ENCODE measurements at regions not wholly inside any gene's neighbourhood (a gene's known extent, or its start where the extent isn't known, plus 50 kb on each side); places are given as distances from the start of the nearest gene placed in this dataset.

DNA sequence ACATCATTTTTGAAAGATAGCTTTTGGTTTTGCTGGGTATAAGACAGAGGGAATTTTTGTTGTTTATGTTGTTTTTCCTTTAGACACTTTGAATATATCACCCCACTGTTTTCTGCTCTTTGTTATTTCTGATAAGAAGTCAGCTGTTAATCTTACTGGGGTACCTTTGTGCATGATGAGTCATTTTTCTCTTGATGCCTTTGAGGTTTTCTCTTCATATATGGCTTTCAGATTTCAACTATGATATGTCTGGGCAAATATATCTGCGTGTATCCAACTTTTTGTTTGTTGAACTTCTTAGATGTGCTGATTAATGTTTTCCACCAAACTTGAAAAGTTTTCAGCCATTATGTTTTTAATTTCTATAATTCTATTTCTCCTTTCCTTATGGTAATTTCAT lies 208.6 kb upstream of the TMEM72 start:
- no peak overlapping the region for H2AFZ ChIP-seq (ENCODE audit: low read depth, low read length, severe bottlenecking)
- H3K9me3 ChIP-seq (ENCODE audit: insufficient read depth, low read length): no peaks in the 10 kb centered on the region
- H3K27me3 ChIP-seq (ENCODE audit: low read length): no peaks in the 10 kb centered on the region
- no peak overlapping the region for H3K9ac ChIP-seq (ENCODE audit: low read length)
- no peak overlapping the region for H3K27ac ChIP-seq (ENCODE audit: low read depth, low read length)
- H3F3A ChIP-seq (ENCODE audit: insufficient read depth): no peaks in the 10 kb centered on the region
- no peaks in the 10 kb centered on the region for H3K9me2 ChIP-seq (replicated peaks; ENCODE audit: insufficient read depth, low read length)
- H3K4me2 ChIP-seq (ENCODE audit: low read depth, low read length, poor library complexity, severe bottlenecking): no peak overlapping the region
- no peak overlapping the region for H3K4me3 ChIP-seq (ENCODE audit: insufficient read depth, low read length, poor library complexity, severe bottlenecking)
- H4K20me1 ChIP-seq (ENCODE audit: low read depth, low read length): no peaks in the 10 kb centered on the region
- H3K79me2 ChIP-seq (ENCODE audit: insufficient read depth, low read length): no peaks in the 10 kb centered on the region
- no peaks in the 10 kb centered on the region for H3K36me3 ChIP-seq (ENCODE audit: low read length)
- TF ChIP-seq EZH2phosphoT487 (conservative IDR thresholded peaks at IDR 0.05; ENCODE audit: low read length): no peak
- TF ChIP-seq, protein P1, sequence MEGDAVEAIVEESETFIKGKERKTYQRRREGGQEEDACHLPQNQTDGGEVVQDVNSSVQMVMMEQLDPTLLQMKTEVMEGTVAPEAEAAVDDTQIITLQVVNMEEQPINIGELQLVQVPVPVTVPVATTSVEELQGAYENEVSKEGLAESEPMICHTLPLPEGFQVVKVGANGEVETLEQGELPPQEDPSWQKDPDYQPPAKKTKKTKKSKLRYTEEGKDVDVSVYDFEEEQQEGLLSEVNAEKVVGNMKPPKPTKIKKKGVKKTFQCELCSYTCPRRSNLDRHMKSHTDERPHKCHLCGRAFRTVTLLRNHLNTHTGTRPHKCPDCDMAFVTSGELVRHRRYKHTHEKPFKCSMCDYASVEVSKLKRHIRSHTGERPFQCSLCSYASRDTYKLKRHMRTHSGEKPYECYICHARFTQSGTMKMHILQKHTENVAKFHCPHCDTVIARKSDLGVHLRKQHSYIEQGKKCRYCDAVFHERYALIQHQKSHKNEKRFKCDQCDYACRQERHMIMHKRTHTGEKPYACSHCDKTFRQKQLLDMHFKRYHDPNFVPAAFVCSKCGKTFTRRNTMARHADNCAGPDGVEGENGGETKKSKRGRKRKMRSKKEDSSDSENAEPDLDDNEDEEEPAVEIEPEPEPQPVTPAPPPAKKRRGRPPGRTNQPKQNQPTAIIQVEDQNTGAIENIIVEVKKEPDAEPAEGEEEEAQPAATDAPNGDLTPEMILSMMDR (IDR thresholded peaks at IDR 0.05; ENCODE audit: insufficient read depth, low read length, poor library complexity, severe bottlenecking): no peak

DNA sequence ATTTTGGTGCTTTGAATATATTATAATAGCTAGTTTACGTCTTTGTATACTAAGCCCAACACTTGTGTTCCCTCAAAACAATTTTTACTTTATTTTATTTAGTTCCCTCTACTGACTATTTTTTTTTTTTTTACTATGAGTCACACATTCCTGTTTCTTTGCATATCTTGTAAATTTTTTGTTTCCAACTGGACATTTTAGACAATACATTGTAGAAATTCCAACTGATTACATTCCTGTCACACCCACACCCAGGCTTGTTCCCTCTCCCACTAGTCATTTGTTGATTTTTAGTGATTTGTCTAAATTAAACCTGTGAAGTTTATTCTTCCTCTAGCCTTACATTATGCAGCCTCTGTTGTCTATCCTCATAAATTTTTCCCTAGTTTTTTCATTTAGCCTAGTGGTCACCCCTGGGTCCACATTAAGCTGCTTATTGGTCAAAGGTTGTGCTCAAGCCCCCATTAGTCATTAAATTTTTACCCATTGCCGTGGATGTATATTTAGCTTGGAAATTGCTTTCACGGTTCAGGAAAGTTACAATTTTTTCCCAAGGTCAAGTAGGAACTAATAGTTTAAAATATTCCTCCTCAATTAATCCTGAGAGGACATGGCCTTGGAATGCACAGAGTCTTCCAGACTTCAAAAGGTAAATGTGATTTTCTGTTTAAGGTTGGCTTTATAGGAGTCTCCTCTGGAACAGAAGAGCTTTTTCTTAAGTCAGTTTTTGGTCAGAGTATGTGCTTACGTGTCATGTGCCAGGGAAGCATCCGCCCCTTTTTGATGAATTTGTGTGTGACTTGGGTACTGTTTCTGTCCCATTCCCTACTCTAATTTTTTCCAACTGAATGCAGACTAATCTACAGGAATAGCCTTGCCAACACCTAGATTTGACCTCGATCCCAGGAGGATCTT lies 207.6 kb upstream of the TMEM72 start:
- no peaks in the 10 kb centered on the region for H3K9me2 ChIP-seq (replicated peaks; ENCODE audit: insufficient read depth, low read length)
- no peaks in the 10 kb centered on the region for H4K20me1 ChIP-seq (ENCODE audit: low read depth, low read length)
- no peaks in the 10 kb centered on the region for H3K36me3 ChIP-seq (ENCODE audit: low read length)
- no peak overlapping the region for H3K4me2 ChIP-seq (ENCODE audit: low read depth, low read length, poor library complexity, severe bottlenecking)
- no peaks in the 10 kb centered on the region for H3K27me3 ChIP-seq (ENCODE audit: low read length)
- H3K9ac ChIP-seq (ENCODE audit: low read length): no peak overlapping the region
- no peaks in the 10 kb centered on the region for H3K9me3 ChIP-seq (ENCODE audit: insufficient read depth, low read length)
- H3K79me2 ChIP-seq (ENCODE audit: insufficient read depth, low read length): no peaks in the 10 kb centered on the region
- H3F3A ChIP-seq (ENCODE audit: insufficient read depth): no peaks in the 10 kb centered on the region
- H2AFZ ChIP-seq (ENCODE audit: low read depth, low read length, severe bottlenecking): no peak overlapping the region
- H3K27ac ChIP-seq (ENCODE audit: low read depth, low read length): no peak overlapping the region
- TF ChIP-seq, protein P1 (IDR thresholded peaks at IDR 0.05; ENCODE audit: insufficient read depth, low read length, poor library complexity, severe bottlenecking): no peak
- no peak for TF ChIP-seq EZH2phosphoT487 (conservative IDR thresholded peaks at IDR 0.05; ENCODE audit: low read length)
- H3K4me3 ChIP-seq (ENCODE audit: insufficient read depth, low read length, poor library complexity, severe bottlenecking): no peak overlapping the region

DNA sequence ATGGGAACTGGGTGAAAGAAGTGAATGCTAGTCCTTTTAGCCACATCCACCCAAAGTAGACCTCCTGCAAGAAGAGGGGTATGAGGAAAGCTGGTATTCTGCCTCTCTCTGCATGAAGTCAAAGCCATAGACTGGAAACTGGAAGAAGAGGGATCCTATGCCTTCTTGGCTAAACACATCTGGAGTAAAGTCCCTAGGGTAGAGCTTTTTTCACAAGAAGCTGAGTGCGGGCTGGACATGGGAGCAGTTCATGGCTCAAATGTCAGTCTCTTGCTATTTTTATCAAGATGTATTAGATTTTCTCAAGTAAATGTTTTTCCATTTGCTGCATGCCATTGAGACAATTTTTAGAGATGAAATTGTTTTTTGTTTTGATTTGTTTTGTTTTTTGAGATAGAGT lies 206.5 kb upstream of the TMEM72 start:
- no peak for TF ChIP-seq EZH2phosphoT487 (conservative IDR thresholded peaks at IDR 0.05; ENCODE audit: low read length)
- TF ChIP-seq, protein P1 (IDR thresholded peaks at IDR 0.05; ENCODE audit: insufficient read depth, low read length, poor library complexity, severe bottlenecking): no peak
- Histone ChIP-seq H3K4me2 (ENCODE audit: low read depth, low read length, poor library complexity, severe bottlenecking) (no peak overlapping the region), H3F3A (ENCODE audit: insufficient read depth) (no peaks in the 10 kb centered on the region), H3K27ac (ENCODE audit: low read depth, low read length) (no peak overlapping the region), H3K27me3 (ENCODE audit: low read length) (no peaks in the 10 kb centered on the region), H3K9ac (ENCODE audit: low read length) (no peak overlapping the region), H3K36me3 (ENCODE audit: low read length) (no peaks in the 10 kb centered on the region), H3K9me2 (replicated peaks; ENCODE audit: insufficient read depth, low read length) (no peaks in the 10 kb centered on the region), H3K4me3 (ENCODE audit: insufficient read depth, low read length, poor library complexity, severe bottlenecking) (no peak overlapping the region), H2AFZ (ENCODE audit: low read depth, low read length, severe bottlenecking) (no peak overlapping the region), H3K9me3 (ENCODE audit: insufficient read depth, low read length) (no peaks in the 10 kb centered on the region), H4K20me1 (ENCODE audit: low read depth, low read length) (no peaks in the 10 kb centered on the region), H3K79me2 (ENCODE audit: insufficient read depth, low read length) (no peaks in the 10 kb centered on the region)
